OCI-LY1 (cell line): ENCODE measurements at regions not wholly inside any gene's neighbourhood (a gene's known extent, or its start where the extent isn't known, plus 50 kb on each side); places are given as distances from the start of the nearest gene placed in this dataset.
A peak's percentile ranks its signal among the peaks of the same experiment; 100 is the strongest.

Source experiments
- H2AFZ ChIP-seq: fragments of 200-600 bp; sonication (generic), shearing (Covaris generic); 2 replicates; pipeline ENCODE4 v1.6.0; 2014; ENCODE audit warnings: antibody characterized with exemption, mild to moderate bottlenecking, low read length
- H3F3A ChIP-seq: fragments of 200-600 bp; sonication (generic), shearing (Covaris generic); 2 replicates; pipeline ENCODE4 v1.6.0; 2014; ENCODE audit warnings: mild to moderate bottlenecking, antibody characterized with exemption, low read length, moderate library complexity; ENCODE audit not compliant: insufficient read depth
- H3K27ac ChIP-seq: fragments of 200-600 bp; sonication (generic); 2 replicates; pipeline ENCODE4 v1.5.1; 2014; ENCODE audit warnings: low read length, mixed run types, mild to moderate bottlenecking, low read depth; ENCODE audit not compliant: poor library complexity, severe bottlenecking
- H3K27me3 ChIP-seq: fragments of 200-600 bp; sonication (generic); 2 replicates; pipeline ENCODE4 v1.6.0; 2014; ENCODE audit warnings: antibody characterized with exemption, mild to moderate bottlenecking, low read length, moderate library complexity; ENCODE audit not compliant: insufficient read depth
- H3K36me3 ChIP-seq: fragments of 200-600 bp; sonication (generic); 2 replicates; pipeline ENCODE4 v1.6.1; 2014; ENCODE audit warnings: mild to moderate bottlenecking, antibody characterized with exemption, low read length, moderate library complexity, mixed read lengths; ENCODE audit not compliant: insufficient read depth
- H3K4me1 ChIP-seq: fragments of 200-600 bp; sonication (generic); 2 replicates; pipeline ENCODE4 v1.5.1; 2014; ENCODE audit warnings: mild to moderate bottlenecking, low read length, moderate library complexity; ENCODE audit not compliant: insufficient read depth, severe bottlenecking
- H3K4me2 ChIP-seq: fragments of 200-600 bp; sonication (generic), shearing (Covaris generic); 2 replicates; pipeline ENCODE4 v1.6.1; 2014; ENCODE audit warnings: low read length
- H3K4me3 ChIP-seq: fragments of 200-600 bp; sonication (generic); 2 replicates; pipeline ENCODE4 v1.5.1; 2014; ENCODE audit warnings: low read length, low read depth, mild to moderate bottlenecking, mixed read lengths; ENCODE audit not compliant: poor library complexity, severe bottlenecking
- H3K79me2 ChIP-seq: fragments of 200-600 bp; shearing (Covaris generic); 2 replicates; pipeline ENCODE4 v1.6.1; 2016; ENCODE audit warnings: mixed run types, low read length, mixed read lengths; ENCODE audit not compliant: insufficient read depth
- H3K9ac ChIP-seq: fragments of 200-600 bp; sonication (generic), shearing (Covaris generic); 2 replicates; pipeline ENCODE4 v1.6.1; 2014; ENCODE audit warnings: mild to moderate bottlenecking, low read length, mixed read lengths
- H3K9me2 ChIP-seq: fragments of 200-600 bp; sonication (generic), shearing (Covaris generic); 2 replicates; pipeline ENCODE4 v1.6.1; 2014; ENCODE audit warnings: low read depth, mild to moderate bottlenecking, low read length, mixed read lengths
- H3K9me3 ChIP-seq: fragments of 200-600 bp; shearing (Covaris generic); 2 replicates; pipeline ENCODE4 v1.6.1; 2014; ENCODE audit warnings: low read length, mixed read lengths
- H4K20me1 ChIP-seq: fragments of 200-600 bp; sonication (generic), shearing (Covaris generic); 2 replicates; pipeline ENCODE4 v1.6.0; 2016; ENCODE audit warnings: mild to moderate bottlenecking, low read length; ENCODE audit not compliant: insufficient read depth
- EZH2 ChIP-seq: fragments of 200-600 bp; sonication (generic), shearing (Covaris generic); IDR thresholded peaks from 2 replicates; pipeline ENCODE4 v1.8.0; 2017; ENCODE audit warnings: borderline replicate concordance, mixed run types, mild to moderate bottlenecking, antibody characterized with exemption, low read length, moderate library complexity, mixed read lengths
- TF ChIP-seq, protein P1 (sequence below): fragments of 200-600 bp; sonication (generic), shearing (Covaris generic); IDR thresholded peaks from 2 replicates; pipeline ENCODE4 v1.5.1; 2017; ENCODE audit warnings: mild to moderate bottlenecking, antibody characterized with exemption, low read length, moderate library complexity, mixed read lengths

DNA sequence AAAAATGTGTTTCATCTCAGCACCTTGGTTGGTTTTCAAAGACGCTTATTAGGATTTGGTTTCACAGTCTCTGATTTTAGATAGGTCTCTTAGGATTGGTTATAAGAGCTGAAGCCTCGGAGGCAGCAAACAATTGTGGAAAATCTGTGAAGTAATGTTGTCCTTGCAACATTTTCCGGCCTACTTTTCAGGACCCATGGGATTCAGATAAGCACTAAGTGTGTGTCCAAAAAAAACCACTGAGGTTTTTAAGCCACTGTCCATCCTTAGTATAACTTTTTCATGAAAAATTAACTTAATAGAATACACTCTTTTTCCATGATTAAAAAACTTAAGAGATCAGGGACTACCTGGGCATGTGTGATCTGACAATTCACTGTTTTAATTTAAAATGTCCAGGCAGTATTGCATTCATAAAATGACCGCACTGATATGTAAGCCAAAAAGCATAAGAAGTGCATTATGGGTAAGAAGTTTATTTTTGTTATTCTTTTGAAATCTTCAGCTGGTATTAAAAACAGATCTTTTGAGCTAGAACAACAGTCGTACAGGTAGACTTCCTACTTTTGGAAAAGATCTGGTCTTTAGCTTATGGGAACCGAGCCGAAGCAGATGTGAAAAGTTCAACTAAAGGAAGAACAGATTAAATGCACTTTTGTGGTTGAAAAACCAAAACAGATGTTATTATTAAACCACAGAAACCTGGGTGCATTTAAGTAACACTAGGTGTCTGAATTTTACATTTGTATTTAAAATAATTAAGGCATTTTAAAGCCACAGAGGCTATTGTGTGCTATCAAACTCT is 479.4 kb upstream of the ZEB2 start:
- H3K4me1 ChIP-seq = peaks cover 19% of the 10 kb centered on the region
- peak overlapping the region; percentile 28 for H3K27ac ChIP-seq
- no peaks in the 10 kb centered on the region for H3K9me3 ChIP-seq

DNA sequence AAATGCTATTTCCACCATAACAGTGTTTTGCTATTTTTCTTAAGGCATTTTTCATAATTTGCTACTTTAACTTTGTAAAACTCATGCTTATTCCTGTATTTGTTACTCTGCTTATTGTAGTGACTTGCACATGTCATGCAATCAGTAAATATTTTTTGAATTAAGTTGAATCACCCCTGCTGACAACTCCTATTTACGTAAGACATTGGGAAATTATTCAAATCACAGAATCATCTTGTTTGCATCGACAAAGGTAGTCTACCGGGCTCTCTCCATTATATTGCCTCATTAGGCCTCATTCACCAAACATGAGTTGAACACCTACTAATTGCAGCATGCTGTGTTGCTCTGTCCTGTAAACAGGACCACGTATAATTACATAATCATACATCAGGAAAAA is 478.5 kb upstream of the ZEB2 start:
- no peaks in the 10 kb centered on the region for H3K9me2 ChIP-seq

More for the DNA sequence above, 479.4 kb upstream of the ZEB2 start:
- no peaks in the 10 kb centered on the region for H3K27me3 ChIP-seq
- H3K36me3 ChIP-seq = no peaks in the 10 kb centered on the region
- 0 out of 2 replicates have a peak overlapping the region, but pooled peaks have one; percentile 81 for H2AFZ ChIP-seq
- peak overlapping the region; percentile 28 for H3K4me2 ChIP-seq
- H3K9ac ChIP-seq = no peak overlapping the region
- H3K79me2 ChIP-seq = no peaks in the 10 kb centered on the region
- H3K4me3 ChIP-seq = no peak overlapping the region
- TF ChIP-seq, protein P1, sequence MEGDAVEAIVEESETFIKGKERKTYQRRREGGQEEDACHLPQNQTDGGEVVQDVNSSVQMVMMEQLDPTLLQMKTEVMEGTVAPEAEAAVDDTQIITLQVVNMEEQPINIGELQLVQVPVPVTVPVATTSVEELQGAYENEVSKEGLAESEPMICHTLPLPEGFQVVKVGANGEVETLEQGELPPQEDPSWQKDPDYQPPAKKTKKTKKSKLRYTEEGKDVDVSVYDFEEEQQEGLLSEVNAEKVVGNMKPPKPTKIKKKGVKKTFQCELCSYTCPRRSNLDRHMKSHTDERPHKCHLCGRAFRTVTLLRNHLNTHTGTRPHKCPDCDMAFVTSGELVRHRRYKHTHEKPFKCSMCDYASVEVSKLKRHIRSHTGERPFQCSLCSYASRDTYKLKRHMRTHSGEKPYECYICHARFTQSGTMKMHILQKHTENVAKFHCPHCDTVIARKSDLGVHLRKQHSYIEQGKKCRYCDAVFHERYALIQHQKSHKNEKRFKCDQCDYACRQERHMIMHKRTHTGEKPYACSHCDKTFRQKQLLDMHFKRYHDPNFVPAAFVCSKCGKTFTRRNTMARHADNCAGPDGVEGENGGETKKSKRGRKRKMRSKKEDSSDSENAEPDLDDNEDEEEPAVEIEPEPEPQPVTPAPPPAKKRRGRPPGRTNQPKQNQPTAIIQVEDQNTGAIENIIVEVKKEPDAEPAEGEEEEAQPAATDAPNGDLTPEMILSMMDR = no peak
- TF ChIP-seq EZH2 = no peak
- H4K20me1 ChIP-seq = no peaks in the 10 kb centered on the region
- H3K9me2 ChIP-seq = no peaks in the 10 kb centered on the region
- H3F3A ChIP-seq = no peaks in the 10 kb centered on the region; the same call in 1 of the 2 replicates

DNA sequence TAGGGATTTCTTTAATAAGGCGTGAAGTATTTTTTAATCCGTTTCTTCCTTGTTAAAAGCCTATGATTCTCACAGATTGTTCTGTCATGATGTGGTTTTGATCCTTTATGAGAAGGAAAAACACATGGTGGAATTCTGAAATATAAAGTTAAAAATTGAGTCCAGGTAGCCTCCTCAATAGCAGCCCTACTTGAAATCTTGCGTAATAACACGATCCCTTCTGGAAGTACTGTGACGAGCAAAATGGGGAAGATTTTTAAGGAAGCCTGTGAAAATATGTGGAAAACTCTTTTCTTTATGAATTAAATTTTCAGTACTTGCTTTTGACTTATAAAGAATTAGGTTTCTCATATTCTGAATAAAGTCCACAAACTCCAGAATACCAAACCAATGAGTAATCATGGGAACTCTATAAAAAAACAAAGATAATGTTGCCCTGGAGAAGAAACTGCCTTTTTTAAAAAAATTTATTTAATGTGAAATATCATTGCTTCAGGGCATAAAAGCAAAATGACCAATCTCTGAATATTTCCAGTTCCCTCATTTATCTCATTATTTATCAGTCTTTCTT is 476.4 kb upstream of the ZEB2 start:
- H3K4me1 ChIP-seq = peaks cover 24% of the 10 kb centered on the region
- no peaks in the 10 kb centered on the region; the same call in 1 of the 2 replicates for H3F3A ChIP-seq
- no peaks in the 10 kb centered on the region for H4K20me1 ChIP-seq
- H3K27me3 ChIP-seq = no peaks in the 10 kb centered on the region
- no peak overlapping the region for H3K27ac ChIP-seq
- no peak overlapping the region for H2AFZ ChIP-seq
- TF ChIP-seq, protein P1 = no peak
- TF ChIP-seq EZH2 = no peak
- H3K9me2 ChIP-seq = no peaks in the 10 kb centered on the region
- H3K4me2 ChIP-seq = no peak overlapping the region
- no peaks in the 10 kb centered on the region for H3K79me2 ChIP-seq
- no peaks in the 10 kb centered on the region for H3K36me3 ChIP-seq
- H3K4me3 ChIP-seq = no peak overlapping the region
- H3K9ac ChIP-seq = no peak overlapping the region
- no peaks in the 10 kb centered on the region for H3K9me3 ChIP-seq

More for the DNA sequence above, 478.5 kb upstream of the ZEB2 start:
- TF ChIP-seq, protein P1 = no peak
- no peak for TF ChIP-seq EZH2
- peaks cover 24% of the 10 kb centered on the region for H3K4me1 ChIP-seq
- H3K4me3 ChIP-seq = no peak overlapping the region
- no peaks in the 10 kb centered on the region for H4K20me1 ChIP-seq
- no peak overlapping the region for H3K27ac ChIP-seq
- H3K27me3 ChIP-seq = no peaks in the 10 kb centered on the region
- no peak overlapping the region for H3K9ac ChIP-seq
- H3F3A ChIP-seq = no peaks in the 10 kb centered on the region; the same call in 1 of the 2 replicates
- H2AFZ ChIP-seq = no peak overlapping the region
- H3K9me3 ChIP-seq = no peaks in the 10 kb centered on the region
- H3K4me2 ChIP-seq = no peak overlapping the region
- no peaks in the 10 kb centered on the region for H3K36me3 ChIP-seq
- H3K79me2 ChIP-seq = no peaks in the 10 kb centered on the region
